Endothelial cell (in vitro differentiated cells): ENCODE measurements at regions not wholly inside any gene's neighbourhood (a gene's known extent, or its start where the extent isn't known, plus 50 kb on each side); places are given as distances from the start of the nearest gene placed in this dataset.

Source experiments
- DNase-seq: peaks from one replicate; pipeline ENCODE4 v3.0.0; 2021; ENCODE audit warnings: low spot score
- H3K27ac Mint-ChIP-seq: one replicate; pipeline ENCODE4 v1.8.0; 2021; ENCODE audit warnings: mixed read lengths, inconsistent platforms; ENCODE audit not compliant: unreplicated experiment
- H3K27me3 Mint-ChIP-seq: one replicate; pipeline ENCODE4 v1.8.0; 2021; ENCODE audit warnings: mild to moderate bottlenecking, moderate library complexity, mixed read lengths, inconsistent platforms; ENCODE audit not compliant: unreplicated experiment
- H3K36me3 Mint-ChIP-seq: one replicate; pipeline ENCODE4 v1.8.0; 2021; ENCODE audit warnings: mild to moderate bottlenecking, low read depth, mixed read lengths, inconsistent platforms; ENCODE audit not compliant: unreplicated experiment
- H3K4me1 Mint-ChIP-seq: one replicate; pipeline ENCODE4 v1.8.0; 2021; ENCODE audit warnings: mild to moderate bottlenecking, mixed read lengths, inconsistent platforms; ENCODE audit not compliant: unreplicated experiment
- H3K4me3 Mint-ChIP-seq: one replicate; pipeline ENCODE4 v1.8.0; 2021; ENCODE audit warnings: mild to moderate bottlenecking, mixed read lengths, inconsistent platforms; ENCODE audit not compliant: unreplicated experiment
- H3K9me3 Mint-ChIP-seq: one replicate; pipeline ENCODE4 v1.8.0; 2021; ENCODE audit warnings: mixed read lengths, inconsistent platforms; ENCODE audit not compliant: unreplicated experiment
- CTCF ChIP-seq: fragments of 200-600 bp; sonication (generic); IDR thresholded peaks from one replicate; pipeline ENCODE4 v1.5.0; 2021; ENCODE audit warnings: antibody characterized with exemption; ENCODE audit not compliant: unreplicated experiment

GRCh38 chr1:118636004-118636403 is 352.1 kb downstream of the TBX15 start:
- no peaks in the 10 kb centered on the region for H3K27me3 Mint-ChIP-seq
- H3K36me3 Mint-ChIP-seq = peaks cover 4% of the 10 kb centered on the region
- H3K9me3 Mint-ChIP-seq = peaks cover 13% of the 10 kb centered on the region
- no peak for DNase-seq
- no peak overlapping the region for H3K4me3 Mint-ChIP-seq
- no peak for TF ChIP-seq CTCF
- H3K4me1 Mint-ChIP-seq = no peaks in the 10 kb centered on the region
- no peak overlapping the region for H3K27ac Mint-ChIP-seq

- Mint-ChIP-seq H3K4me3 (no peak overlapping the region), H3K4me1 (no peaks in the 10 kb centered on the region)
Observed at GRCh38 chr1:118627435-118627834, 360.7 kb downstream of the TBX15 start.

DNA sequence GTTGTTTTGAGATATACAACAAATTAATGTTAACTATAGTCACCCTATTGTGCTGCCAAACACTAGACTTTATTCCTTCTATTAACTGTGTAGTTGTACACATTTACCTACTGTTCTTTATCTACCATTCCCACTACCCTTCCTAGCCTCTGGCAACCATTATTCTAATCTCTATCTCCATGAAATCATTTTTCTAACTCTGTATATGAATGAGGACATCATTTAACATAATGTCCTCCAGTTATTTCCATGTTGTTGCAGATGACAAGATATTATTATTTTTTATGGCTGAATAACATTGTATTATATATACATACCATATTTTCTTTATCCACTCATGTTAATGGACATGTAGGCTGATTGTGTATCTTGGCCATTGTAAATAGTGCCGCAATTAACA is 366.3 kb downstream of the TBX15 start:
- H3K4me1 Mint-ChIP-seq = no peaks in the 10 kb centered on the region
- H3K27ac Mint-ChIP-seq = no peak overlapping the region
- TF ChIP-seq CTCF = no peak
- H3K36me3 Mint-ChIP-seq = no peaks in the 10 kb centered on the region
- no peak overlapping the region for H3K4me3 Mint-ChIP-seq
- no peaks in the 10 kb centered on the region for H3K9me3 Mint-ChIP-seq
- DNase-seq = no peak
- no peaks in the 10 kb centered on the region for H3K27me3 Mint-ChIP-seq

More at GRCh38 chr1:118627435-118627834, 360.7 kb downstream of the TBX15 start:
- Mint-ChIP-seq H3K36me3 (no peaks in the 10 kb centered on the region), H3K9me3 (no peaks in the 10 kb centered on the region), H3K27ac (no peak overlapping the region), H3K27me3 (no peaks in the 10 kb centered on the region)
- DNase-seq = no peak
- TF ChIP-seq CTCF = no peak

DNA sequence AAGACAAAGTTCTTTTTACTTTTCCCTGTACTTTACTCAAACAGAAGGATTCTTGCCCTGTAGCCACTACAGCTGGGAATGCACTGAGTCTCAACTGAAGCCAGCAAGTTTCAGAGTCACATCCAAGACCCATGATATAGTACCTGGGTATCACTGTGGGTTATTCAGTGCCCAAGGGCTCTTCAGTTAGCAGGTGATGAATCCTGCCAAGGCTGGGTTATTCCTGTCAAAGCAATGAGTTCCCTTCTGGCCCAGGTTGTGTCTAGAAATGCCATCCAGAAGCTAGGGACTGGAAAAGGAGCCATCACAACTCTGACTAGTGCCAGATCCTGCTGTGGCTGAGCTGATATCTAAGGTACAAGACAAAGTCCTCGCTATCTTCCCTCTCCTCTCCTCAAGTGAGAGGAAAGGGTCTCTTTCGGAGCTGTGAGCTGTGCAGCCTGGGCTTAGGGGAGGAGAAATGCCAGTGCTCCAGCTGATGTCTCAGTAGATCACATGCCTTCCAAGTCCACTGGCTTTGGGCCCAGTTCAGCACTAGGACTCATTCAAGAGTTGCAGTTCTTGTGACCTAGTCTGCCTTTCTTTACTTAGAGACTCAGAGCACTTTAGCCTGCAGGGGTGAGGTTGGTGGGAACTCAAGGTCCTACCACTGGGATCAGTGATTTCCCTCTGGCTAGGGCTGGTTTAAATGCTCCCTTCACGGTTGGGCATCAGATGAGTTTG is 369.4 kb downstream of the TBX15 start:
- no peaks in the 10 kb centered on the region for H3K9me3 Mint-ChIP-seq
- no peak overlapping the region for H3K27ac Mint-ChIP-seq
- H3K4me3 Mint-ChIP-seq = no peak overlapping the region
- TF ChIP-seq CTCF = no peak
- no peak for DNase-seq
- H3K4me1 Mint-ChIP-seq = no peaks in the 10 kb centered on the region
- H3K36me3 Mint-ChIP-seq = no peaks in the 10 kb centered on the region
- no peaks in the 10 kb centered on the region for H3K27me3 Mint-ChIP-seq

DNA sequence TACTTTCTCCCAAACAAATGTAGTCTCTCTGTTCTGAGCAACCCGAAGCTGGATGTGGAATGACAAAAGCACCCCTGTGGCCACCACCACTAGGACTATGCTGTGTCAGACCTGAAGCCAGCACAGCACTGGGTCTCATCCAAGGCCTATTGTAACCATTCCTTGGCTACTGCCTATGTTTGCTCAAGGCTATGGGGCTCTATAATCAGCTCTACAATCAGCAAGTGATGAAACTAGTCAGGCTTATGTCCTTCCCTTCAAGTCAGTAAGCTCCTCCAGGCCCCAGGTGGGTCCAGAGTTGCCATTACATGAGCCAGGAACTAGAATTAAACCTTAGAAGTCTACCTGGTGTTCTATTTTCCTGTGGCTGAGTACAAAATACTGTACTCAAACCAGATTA is 370.2 kb downstream of the TBX15 start:
- no peak for DNase-seq
- H3K4me3 Mint-ChIP-seq = no peak overlapping the region

More for the DNA sequence above, 370.2 kb downstream of the TBX15 start:
- Mint-ChIP-seq H3K9me3 (no peaks in the 10 kb centered on the region), H3K27ac (no peak overlapping the region), H3K36me3 (no peaks in the 10 kb centered on the region), H3K4me1 (no peaks in the 10 kb centered on the region), H3K27me3 (no peaks in the 10 kb centered on the region)
- no peak for TF ChIP-seq CTCF
